ENCODE measurements at regions not wholly inside any gene's neighbourhood (a gene's known extent, or its start where the extent isn't known, plus 50 kb on each side); places are given as distances from the start of the nearest gene placed in this dataset.

GRCh38 chr2:183487326-183487725, 363.1 kb downstream of the NUP35 start:
- no peak overlapping the region for H3K4me3 ChIP-seq (ENCODE audit: low read length)
- peaks cover 5% of the 10 kb centered on the region for H3K4me1 ChIP-seq (ENCODE audit: control insufficient read depth, insufficient read depth, low read length)
- no peaks in the 10 kb centered on the region for H3K27me3 ChIP-seq (ENCODE audit: control insufficient read depth, insufficient read depth, low read length)
- no peak overlapping the region for H3K27ac ChIP-seq (ENCODE audit: low read length)
- no peaks in the 10 kb centered on the region for H3K9me3 ChIP-seq (ENCODE audit: control insufficient read depth, low read depth, low read length)
- DNase-seq = no peak
- H3K36me3 ChIP-seq (ENCODE audit: control insufficient read depth, insufficient read depth, low read length) = no peaks in the 10 kb centered on the region
- WGBS (ENCODE audit: insufficient coverage, low lambda C conversion rate) = 80% methylated on average over 2 of the region's 3 CpGs

DNA sequence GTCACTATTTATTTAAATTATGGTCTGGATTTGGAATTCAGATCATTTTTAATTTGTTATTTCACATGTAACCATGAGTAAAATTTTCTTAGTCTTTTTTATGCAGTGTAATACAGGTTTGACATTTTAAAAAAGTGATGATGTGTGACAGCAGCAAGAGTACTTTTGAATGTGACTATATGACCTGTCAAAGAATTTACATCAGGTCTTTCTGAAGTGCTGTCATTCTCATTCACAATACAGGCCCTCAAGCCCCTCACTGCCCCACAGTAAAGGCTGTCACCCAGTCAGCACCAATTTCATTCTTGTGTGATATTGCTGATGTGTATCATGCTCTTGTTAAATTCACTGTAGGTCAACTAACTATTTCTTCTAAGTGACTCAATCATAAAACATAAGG, 364.2 kb downstream of the NUP35 start:
- Histone ChIP-seq H3K4me1 (ENCODE audit: control insufficient read depth, insufficient read depth, low read length) (peaks cover 5% of the 10 kb centered on the region), H3K4me3 (ENCODE audit: low read length) (no peak overlapping the region)

DNA sequence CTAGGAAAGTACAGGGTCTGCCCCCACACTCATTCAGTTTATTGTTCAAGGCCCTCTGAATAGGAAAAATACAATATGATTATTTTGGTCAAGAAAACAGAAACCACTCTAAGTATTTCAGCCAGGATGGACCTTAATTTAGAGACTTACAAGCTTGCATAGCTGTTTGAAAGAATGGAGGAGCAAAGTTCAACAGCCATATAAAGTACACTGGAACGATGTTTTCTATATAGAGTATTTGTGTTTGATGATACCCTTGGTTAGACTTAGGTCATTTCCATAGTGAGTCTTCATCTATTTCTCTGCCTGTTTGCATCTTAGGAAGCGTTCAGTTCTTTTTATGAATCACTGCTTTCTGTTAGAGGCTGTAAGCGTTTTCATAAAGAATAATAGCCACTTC, 366.2 kb downstream of the NUP35 start:
- no peak overlapping the region for H3K4me3 ChIP-seq (ENCODE audit: low read length)
- no peaks in the 10 kb centered on the region for H3K9me3 ChIP-seq (ENCODE audit: control insufficient read depth, low read depth, low read length)
- no peaks in the 10 kb centered on the region for H3K27me3 ChIP-seq (ENCODE audit: control insufficient read depth, insufficient read depth, low read length)
- peaks cover 5% of the 10 kb centered on the region for H3K4me1 ChIP-seq (ENCODE audit: control insufficient read depth, insufficient read depth, low read length)
- H3K27ac ChIP-seq (ENCODE audit: low read length) = peak overlapping the region; percentile 47
- H3K36me3 ChIP-seq (ENCODE audit: control insufficient read depth, insufficient read depth, low read length) = no peaks in the 10 kb centered on the region
- 60% methylated on average over 1 of the region's 3 CpGs for WGBS (ENCODE audit: insufficient coverage, low lambda C conversion rate)
- DNase-seq = peak; percentile 11 to 59

More for the DNA sequence above, 364.2 kb downstream of the NUP35 start:
- no peaks in the 10 kb centered on the region for H3K9me3 ChIP-seq (ENCODE audit: control insufficient read depth, low read depth, low read length)
- H3K27me3 ChIP-seq (ENCODE audit: control insufficient read depth, insufficient read depth, low read length) = no peaks in the 10 kb centered on the region
- no peak for DNase-seq
- no peaks in the 10 kb centered on the region for H3K36me3 ChIP-seq (ENCODE audit: control insufficient read depth, insufficient read depth, low read length)
- H3K27ac ChIP-seq (ENCODE audit: low read length) = no peak overlapping the region

GRCh38 chr2:183490914-183491313, 366.7 kb downstream of the NUP35 start:
- Histone ChIP-seq H3K4me3 (ENCODE audit: low read length) (no peak overlapping the region), H3K9me3 (ENCODE audit: control insufficient read depth, low read depth, low read length) (no peaks in the 10 kb centered on the region), H3K36me3 (ENCODE audit: control insufficient read depth, insufficient read depth, low read length) (no peaks in the 10 kb centered on the region), H3K27me3 (ENCODE audit: control insufficient read depth, insufficient read depth, low read length) (no peaks in the 10 kb centered on the region), H3K4me1 (ENCODE audit: control insufficient read depth, insufficient read depth, low read length) (peaks cover 5% of the 10 kb centered on the region), H3K27ac (ENCODE audit: low read length) (peak overlapping the region; percentile 47)
- peak in 1 of 2 donors; percentile 17 for DNase-seq
- no CpG with 5 or more reads among the region's 2 CpGs for WGBS (ENCODE audit: insufficient coverage, low lambda C conversion rate)

- H3K36me3 ChIP-seq (ENCODE audit: control insufficient read depth, insufficient read depth, low read length) = no peaks in the 10 kb centered on the region
- no peaks in the 10 kb centered on the region for H3K27me3 ChIP-seq (ENCODE audit: control insufficient read depth, insufficient read depth, low read length)
- DNase-seq = peak; percentile 49 to 74
- H3K4me3 ChIP-seq (ENCODE audit: low read length) = no peak overlapping the region
- H3K4me1 ChIP-seq (ENCODE audit: control insufficient read depth, insufficient read depth, low read length) = peaks cover 5% of the 10 kb centered on the region
- no peaks in the 10 kb centered on the region for H3K9me3 ChIP-seq (ENCODE audit: control insufficient read depth, low read depth, low read length)
- WGBS (ENCODE audit: insufficient coverage, low lambda C conversion rate) = no CpG with 5 or more reads among the region's 5 CpGs
- H3K27ac ChIP-seq (ENCODE audit: low read length) = no peak overlapping the region
Observed at GRCh38 chr2:183493040-183493439, 368.8 kb downstream of the NUP35 start.

GRCh38 chr2:183495079-183495478, 370.8 kb downstream of the NUP35 start:
- no peaks in the 10 kb centered on the region for H3K9me3 ChIP-seq (ENCODE audit: control insufficient read depth, low read depth, low read length)
- H3K4me3 ChIP-seq (ENCODE audit: low read length) = no peak overlapping the region
- no peak for DNase-seq
- no peaks in the 10 kb centered on the region for H3K36me3 ChIP-seq (ENCODE audit: control insufficient read depth, insufficient read depth, low read length)
- WGBS (ENCODE audit: insufficient coverage, low lambda C conversion rate) = 100% methylated on average over 2 of the region's 2 CpGs
- H3K27me3 ChIP-seq (ENCODE audit: control insufficient read depth, insufficient read depth, low read length) = no peaks in the 10 kb centered on the region
- H3K4me1 ChIP-seq (ENCODE audit: control insufficient read depth, insufficient read depth, low read length) = peaks cover 5% of the 10 kb centered on the region
- no peak overlapping the region for H3K27ac ChIP-seq (ENCODE audit: low read length)

DNA sequence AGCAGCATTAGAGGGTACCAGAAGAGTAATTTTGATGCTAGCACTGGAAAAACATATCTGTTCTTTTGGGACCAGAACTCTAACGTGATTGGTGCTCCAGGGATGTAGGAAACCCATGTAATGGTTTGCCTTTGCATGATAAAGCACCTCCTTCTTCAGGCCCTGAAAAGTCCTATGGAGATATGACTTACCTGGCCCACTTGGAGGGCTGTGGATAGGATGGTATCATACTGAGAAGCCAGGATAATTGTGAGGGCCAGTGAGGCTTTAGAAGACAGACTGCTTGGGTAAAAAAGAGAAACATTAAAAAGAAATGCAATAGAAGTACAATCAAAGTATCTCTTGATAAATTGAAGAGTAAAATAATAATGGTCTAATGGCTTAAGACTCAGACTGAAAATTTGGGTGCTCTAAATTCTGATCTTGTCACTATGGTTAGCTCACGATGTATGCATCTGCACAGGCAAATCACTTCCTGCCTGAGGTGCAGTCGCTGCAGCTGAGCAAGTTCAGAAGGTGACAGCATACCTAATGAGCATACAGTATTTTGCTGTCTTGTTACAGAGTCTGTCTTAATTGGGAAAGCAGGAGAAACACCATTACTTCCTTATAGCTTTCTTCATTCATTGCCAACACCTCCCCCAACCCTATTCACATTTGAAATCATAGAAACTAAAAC, 371.5 kb downstream of the NUP35 start:
- peaks cover 4% of the 10 kb centered on the region for H3K9me3 ChIP-seq (ENCODE audit: control insufficient read depth, low read depth, low read length)
- H3K27me3 ChIP-seq (ENCODE audit: control insufficient read depth, insufficient read depth, low read length) = no peaks in the 10 kb centered on the region
- no CpG with 5 or more reads among the region's 3 CpGs for WGBS (ENCODE audit: insufficient coverage, low lambda C conversion rate)
- no peak for DNase-seq
- H3K4me1 ChIP-seq (ENCODE audit: control insufficient read depth, insufficient read depth, low read length) = peaks cover 3% of the 10 kb centered on the region
- no peak overlapping the region for H3K4me3 ChIP-seq (ENCODE audit: low read length)
- H3K27ac ChIP-seq (ENCODE audit: low read length) = no peak overlapping the region
- H3K36me3 ChIP-seq (ENCODE audit: control insufficient read depth, insufficient read depth, low read length) = no peaks in the 10 kb centered on the region

GRCh38 chr2:183497861-183498260, 373.6 kb downstream of the NUP35 start:
- no peak overlapping the region for H3K4me3 ChIP-seq (ENCODE audit: low read length)
- H3K27me3 ChIP-seq (ENCODE audit: control insufficient read depth, insufficient read depth, low read length) = no peaks in the 10 kb centered on the region
- H3K27ac ChIP-seq (ENCODE audit: low read length) = no peak overlapping the region
- H3K36me3 ChIP-seq (ENCODE audit: control insufficient read depth, insufficient read depth, low read length) = no peaks in the 10 kb centered on the region
- no peaks in the 10 kb centered on the region for H3K4me1 ChIP-seq (ENCODE audit: control insufficient read depth, insufficient read depth, low read length)
- DNase-seq = no peak
- no CpG with 5 or more reads among the region's 1 CpG for WGBS (ENCODE audit: insufficient coverage, low lambda C conversion rate)
- peaks cover 4% of the 10 kb centered on the region for H3K9me3 ChIP-seq (ENCODE audit: control insufficient read depth, low read depth, low read length)

GRCh38 chr2:183505911-183506310, 381.7 kb downstream of the NUP35 start:
- Histone ChIP-seq H3K4me3 (ENCODE audit: low read length) (no peak overlapping the region), H3K27ac (ENCODE audit: low read length) (no peak overlapping the region), H3K27me3 (ENCODE audit: control insufficient read depth, insufficient read depth, low read length) (no peaks in the 10 kb centered on the region), H3K9me3 (ENCODE audit: control insufficient read depth, low read depth, low read length) (no peaks in the 10 kb centered on the region), H3K36me3 (ENCODE audit: control insufficient read depth, insufficient read depth, low read length) (no peaks in the 10 kb centered on the region), H3K4me1 (ENCODE audit: control insufficient read depth, insufficient read depth, low read length) (no peaks in the 10 kb centered on the region)
- no CpG with 5 or more reads among the region's 1 CpG for WGBS (ENCODE audit: insufficient coverage, low lambda C conversion rate)
- no peak for DNase-seq

- DNase-seq = no peak
- H3K27me3 ChIP-seq (ENCODE audit: control insufficient read depth, insufficient read depth, low read length) = no peaks in the 10 kb centered on the region
- no peaks in the 10 kb centered on the region for H3K9me3 ChIP-seq (ENCODE audit: control insufficient read depth, low read depth, low read length)
- H3K36me3 ChIP-seq (ENCODE audit: control insufficient read depth, insufficient read depth, low read length) = no peaks in the 10 kb centered on the region
- no peak overlapping the region for H3K27ac ChIP-seq (ENCODE audit: low read length)
- no peak overlapping the region for H3K4me3 ChIP-seq (ENCODE audit: low read length)
- no CpG with 5 or more reads among the region's 3 CpGs for WGBS (ENCODE audit: insufficient coverage, low lambda C conversion rate)
- no peaks in the 10 kb centered on the region for H3K4me1 ChIP-seq (ENCODE audit: control insufficient read depth, insufficient read depth, low read length)
Observed at GRCh38 chr2:183511154-183511553, 386.9 kb downstream of the NUP35 start.

- WGBS (ENCODE audit: insufficient coverage, low lambda C conversion rate) = 100% methylated on average over 1 of the region's 1 CpG
- H3K27ac ChIP-seq (ENCODE audit: low read length) = no peak overlapping the region
- H3K9me3 ChIP-seq (ENCODE audit: control insufficient read depth, low read depth, low read length) = no peaks in the 10 kb centered on the region
- no peak overlapping the region for H3K4me3 ChIP-seq (ENCODE audit: low read length)
- H3K4me1 ChIP-seq (ENCODE audit: control insufficient read depth, insufficient read depth, low read length) = peaks cover 3% of the 10 kb centered on the region
- DNase-seq = peak in 1 of 2 donors; percentile 39
- H3K36me3 ChIP-seq (ENCODE audit: control insufficient read depth, insufficient read depth, low read length) = no peaks in the 10 kb centered on the region
- H3K27me3 ChIP-seq (ENCODE audit: control insufficient read depth, insufficient read depth, low read length) = no peaks in the 10 kb centered on the region
Observed at GRCh38 chr2:183519371-183520056, 395.3 kb downstream of the NUP35 start.

Data from large intestine (tissue), 3 donors.